GM21723 (cell line): ENCODE measurements at regions not wholly inside any gene's neighbourhood (a gene's known extent, or its start where the extent isn't known, plus 50 kb on each side); places are given as distances from the start of the nearest gene placed in this dataset.
"Not testable (repeated sequence)": the region's sequence is repeated elsewhere in the genome, so short reads cannot be mapped to it uniquely, and the experiment has no call there.

ENCODE experiments used
- ATAC-seq: cut with Tn5 transposase; IDR thresholded peaks from one replicate; pipeline ENCODE4 v1.9.1; 2021; ENCODE audit warnings: mild to moderate bottlenecking, moderate library complexity; ENCODE audit not compliant: unreplicated experiment

DNA sequence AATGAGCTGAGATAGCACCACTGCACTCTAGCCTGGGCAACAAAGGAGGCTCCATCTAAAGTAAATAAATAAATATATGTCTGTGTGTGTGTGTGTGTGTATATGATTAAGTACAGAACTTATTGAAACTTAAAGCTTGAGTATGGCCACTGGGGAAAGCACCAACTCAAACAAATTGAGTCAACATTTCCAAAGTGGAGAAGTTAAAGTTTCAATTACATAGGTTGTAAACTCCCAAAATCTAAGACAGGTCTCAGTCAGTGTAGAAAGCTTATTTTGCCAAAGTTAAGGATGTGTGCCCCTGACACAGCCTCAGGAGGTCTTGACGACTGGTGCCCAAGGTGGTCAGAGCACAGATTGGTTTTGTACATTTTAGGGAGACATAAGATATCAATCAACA, 458.9 kb upstream of the RGS18 start:
- ATAC-seq: no peak

DNA sequence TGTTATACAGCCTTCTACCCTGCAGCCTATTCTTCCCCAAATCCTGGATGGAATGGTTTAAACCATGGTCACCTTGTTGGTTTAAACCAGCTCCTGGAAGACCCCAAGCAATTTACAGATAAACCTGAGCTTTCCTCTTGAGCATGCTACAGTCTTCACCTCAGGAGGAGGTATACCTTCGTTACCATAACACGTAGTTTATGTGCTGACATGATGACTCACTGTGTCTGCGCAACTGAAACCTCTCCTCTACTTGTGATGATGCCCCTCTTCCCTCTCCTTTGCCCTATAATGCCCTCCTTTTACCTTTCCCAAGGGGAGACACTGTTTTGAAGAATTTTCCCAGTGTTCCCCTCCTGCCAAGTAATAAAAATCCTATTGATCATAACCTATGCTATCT, 457.3 kb upstream of the RGS18 start:
- no peak for ATAC-seq

DNA sequence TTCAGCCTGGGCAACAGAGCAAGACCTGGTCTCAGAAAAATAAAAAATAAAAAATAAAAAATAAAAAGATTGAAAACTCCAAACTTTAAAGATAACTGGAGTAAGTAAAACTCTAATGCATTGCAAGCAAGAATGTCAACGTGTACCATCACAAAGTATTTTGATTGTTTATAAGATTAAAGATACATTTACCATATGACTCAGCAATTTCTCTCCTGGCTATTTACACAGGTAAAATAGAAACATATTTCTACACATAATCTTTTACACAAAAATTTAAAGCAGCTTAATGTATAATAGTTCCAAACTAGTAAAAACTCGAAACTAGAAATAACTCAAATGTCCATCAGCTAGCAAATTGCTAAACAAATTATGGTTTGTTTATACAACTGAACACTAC, 456.1 kb upstream of the RGS18 start:
- ATAC-seq: no peak

DNA sequence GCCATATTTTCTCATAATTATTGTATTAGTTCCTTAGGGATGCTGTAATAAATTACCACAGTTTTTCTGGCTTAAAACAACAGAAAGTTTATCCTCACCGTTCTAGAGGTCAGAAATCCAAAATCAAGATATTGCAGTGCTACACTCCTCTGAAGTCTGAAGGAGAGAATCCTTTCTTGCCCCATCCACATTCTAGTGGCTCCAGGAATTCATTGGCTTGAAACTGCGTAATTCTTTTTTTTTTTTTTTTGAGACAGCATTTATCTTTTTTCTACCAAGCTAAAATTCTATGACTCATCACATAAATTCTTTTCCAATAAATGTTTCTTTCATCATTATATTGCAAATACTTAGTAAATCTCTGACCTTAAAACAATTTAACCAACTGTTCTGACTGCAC, 451.0 kb upstream of the RGS18 start:
- ATAC-seq: no peak

DNA sequence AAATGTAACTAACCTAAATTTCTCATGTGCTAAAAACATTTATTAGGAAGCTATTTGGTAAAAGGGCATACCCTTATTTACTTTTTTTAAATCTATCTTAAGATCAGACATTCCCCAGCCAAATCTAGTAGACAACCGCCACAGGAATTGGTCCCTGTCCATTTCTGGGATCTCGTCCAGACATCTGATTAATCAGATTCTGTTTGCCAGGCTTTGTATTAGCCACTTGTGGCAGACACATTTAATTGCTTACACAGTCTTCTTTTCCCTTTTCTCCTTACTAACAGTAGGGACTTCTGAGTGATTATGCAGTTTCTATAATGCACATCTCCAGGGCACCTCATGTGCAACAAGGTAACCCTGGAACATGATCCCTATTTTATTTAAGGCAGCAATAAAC, 449.0 kb upstream of the RGS18 start:
- no peak for ATAC-seq

DNA sequence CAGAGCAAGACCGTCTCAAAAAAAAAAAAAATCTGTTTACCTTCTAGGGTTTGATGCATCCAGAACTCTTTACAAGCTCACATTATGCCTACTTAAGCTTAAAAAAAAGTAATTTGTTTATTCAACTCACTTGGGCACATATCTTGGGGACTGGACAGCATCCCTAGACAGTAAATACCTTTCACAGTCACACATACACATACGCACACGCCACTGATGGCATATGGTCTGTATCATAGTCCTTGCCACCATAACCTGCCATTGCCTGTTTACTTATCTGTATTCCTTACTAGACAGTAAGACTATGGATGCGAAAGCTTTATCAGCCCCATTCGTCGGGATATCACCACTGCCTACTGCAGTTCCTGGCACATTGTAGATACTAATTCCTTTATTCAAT, 446.3 kb upstream of the RGS18 start:
- no peak for ATAC-seq

DNA sequence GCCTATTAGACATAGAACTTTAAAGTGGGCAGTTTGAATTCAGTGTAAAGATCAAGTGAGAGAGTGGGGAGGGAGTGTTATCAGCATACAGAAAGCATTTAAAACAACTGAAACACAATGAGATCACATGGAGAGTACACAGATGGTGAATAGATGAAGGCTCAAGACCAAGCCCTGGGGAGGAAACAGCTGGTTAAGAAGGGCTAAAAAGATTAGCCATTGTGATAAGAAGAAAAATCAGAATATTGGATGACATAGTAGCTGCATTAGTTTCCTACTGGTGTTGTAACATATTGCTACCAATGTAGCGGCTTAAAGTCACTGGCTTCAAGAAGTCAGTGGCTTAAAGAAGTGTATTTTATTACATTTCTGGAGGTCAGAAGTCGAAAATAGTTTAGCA, 443.4 kb upstream of the RGS18 start:
- ATAC-seq: no peak

DNA sequence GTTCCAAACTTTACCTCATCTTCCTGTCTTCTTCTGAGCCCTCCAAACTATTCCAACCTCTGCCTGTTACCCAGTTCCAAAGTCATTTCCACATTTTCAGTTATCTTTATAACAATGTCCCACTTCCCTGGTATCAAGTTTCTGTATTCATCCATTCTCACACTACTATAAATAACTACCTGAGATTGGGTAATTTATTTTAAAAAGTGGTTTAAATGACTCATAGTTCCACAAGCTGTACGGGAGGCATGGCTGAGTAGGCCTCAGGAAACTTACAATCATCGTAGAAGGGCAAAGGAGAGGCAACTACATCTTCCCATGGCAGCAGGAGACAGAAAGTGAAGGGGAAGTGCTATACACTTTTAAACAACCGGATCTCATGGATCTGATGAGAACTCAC, 428.5 kb upstream of the RGS18 start:
- ATAC-seq: no peak

DNA sequence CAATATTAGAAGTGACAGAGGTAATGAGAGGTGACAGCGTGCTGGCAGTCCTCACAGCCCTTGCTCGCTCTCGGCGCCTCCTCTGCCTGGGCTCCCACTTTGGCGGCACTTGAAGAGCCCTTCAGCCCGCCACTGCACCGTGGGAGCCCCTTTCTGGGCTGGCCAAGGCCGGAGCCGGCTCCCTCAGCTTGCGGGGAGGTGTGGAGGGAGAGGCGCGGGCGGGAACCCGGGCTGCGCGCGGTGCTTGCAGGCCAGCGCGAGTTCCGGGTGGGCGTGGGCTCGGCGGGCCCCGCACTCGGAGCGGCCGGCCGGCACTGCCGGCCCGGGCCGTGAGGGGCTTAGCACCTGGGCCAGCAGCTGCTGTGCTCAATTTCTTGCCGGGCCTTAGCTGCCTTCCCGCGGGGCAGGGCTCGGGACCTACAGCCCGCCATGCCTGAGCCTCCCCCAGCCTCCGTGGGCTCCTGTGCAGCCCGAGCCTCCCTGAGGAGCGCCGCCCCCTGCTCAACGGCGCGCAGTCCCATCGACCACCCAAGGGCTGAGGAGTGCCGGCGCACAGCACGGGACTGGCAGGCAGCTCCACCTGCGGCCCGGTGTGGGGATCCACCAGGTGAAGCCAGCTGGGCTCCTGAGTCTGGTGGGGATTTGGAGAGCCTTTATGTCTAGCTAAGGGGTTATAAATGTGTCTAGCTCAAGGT, 426.5 kb upstream of the RGS18 start:
- not testable (repeated sequence) for ATAC-seq

DNA sequence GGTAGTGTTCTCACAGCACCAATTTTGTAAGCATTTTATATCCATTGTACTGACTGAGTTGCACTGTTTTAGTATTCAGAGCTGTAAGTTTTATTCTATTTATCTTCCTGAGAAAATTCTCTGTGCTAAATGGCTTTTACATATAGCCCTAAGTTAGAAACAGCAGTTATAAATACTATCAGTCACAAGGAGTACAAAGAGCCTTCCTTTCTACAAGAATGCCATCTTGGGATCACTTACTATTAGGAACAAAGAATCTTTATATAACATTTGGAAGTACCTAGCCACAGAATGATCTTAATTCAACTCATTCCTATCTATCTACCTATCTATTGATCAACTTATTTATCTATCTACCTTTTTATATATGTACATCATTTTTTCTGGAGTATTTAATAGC, 423.9 kb upstream of the RGS18 start:
- no peak for ATAC-seq

DNA sequence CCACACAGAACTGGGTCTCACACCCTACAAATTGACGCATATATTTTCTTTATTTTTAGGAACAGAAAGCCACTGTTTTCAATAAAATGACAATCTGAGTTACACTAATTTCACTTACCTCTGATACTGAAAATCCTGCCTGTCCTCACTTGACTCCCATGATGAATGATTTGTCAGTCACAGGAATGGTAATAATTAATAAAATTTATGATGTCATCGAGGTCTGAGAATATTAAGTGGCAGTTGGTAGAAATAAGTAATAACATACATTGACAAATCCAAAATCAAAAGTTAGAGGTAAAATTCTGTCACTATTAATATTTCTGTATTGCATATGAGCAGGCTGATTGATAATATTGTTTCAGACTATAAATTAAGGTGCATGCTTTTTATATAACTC, 418.7 kb upstream of the RGS18 start:
- ATAC-seq: no peak

DNA sequence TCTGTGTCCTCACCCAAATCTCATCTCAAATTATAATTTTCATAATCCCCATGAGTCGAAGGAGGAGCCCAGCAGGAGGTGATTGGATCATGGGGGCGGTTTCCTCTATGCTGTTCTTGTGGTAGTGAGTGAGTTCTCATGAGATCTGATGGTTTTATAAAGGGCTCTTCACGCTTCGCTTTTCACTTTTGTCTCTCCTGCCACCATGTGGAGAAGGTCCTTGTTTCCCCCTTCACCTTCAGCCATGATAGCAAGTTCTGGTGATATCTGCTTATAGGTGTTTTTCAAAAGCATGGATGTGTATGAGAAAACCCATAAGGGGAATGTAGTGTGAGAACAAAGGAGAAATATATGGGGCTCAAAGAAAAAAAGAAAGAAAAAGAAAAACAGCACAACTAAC, 405.9 kb upstream of the RGS18 start:
- ATAC-seq: no peak

DNA sequence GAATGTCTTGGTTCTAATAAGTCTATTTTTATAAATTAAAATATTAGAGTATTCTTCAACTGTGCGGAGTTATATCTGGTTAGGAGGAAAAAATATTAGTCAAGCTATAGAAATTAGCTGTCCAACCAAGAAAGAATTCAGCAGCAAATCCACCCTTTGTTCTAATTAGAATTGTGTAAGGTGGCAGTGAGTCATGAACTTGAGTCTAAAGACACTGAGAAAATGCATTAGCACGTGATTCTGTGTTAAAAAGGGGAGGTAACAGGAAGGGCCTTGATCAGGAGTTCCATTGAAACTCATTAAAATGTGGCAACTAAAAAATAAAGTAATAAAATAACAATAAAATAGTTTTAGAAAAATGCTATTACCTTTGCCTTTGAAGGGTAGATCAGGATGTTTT, 398.2 kb upstream of the RGS18 start:
- ATAC-seq: no peak

DNA sequence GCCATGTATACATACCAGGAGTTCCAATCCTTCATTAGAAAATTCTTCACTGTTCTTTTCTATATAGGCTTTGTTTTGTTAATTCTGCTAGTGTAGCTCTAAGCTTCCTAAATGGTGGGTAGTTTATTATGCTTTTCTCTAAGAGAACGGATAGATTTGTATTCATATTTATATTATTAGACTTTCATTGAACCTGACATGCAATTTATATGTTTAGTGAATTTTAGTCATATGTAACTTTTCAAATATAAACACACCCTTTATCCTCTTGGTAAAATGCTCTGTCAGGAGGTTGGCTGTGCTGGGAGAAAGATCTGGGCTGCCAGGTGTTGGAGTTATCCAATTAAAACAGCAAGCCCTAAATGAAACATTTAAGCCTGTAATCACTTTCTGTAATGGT, 369.7 kb upstream of the RGS18 start:
- ATAC-seq: no peak

DNA sequence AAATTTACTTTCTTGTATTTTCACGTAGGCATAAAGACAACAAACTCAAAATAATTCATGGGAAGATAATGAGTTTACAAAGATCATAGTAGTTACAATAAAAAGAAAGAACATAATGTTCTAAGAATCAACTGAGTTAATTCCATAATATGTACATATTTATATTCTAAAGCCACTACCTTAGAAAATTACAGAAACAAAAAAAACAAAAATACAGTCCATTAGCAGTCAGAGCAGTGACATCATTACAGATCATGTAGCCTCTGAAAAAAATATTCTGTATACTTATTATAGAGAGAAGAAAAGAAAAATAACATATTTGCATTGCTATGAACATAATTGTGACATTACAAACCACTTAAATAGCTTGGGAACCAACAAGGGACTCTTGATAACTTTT, 360.1 kb upstream of the RGS18 start:
- ATAC-seq: no peak

DNA sequence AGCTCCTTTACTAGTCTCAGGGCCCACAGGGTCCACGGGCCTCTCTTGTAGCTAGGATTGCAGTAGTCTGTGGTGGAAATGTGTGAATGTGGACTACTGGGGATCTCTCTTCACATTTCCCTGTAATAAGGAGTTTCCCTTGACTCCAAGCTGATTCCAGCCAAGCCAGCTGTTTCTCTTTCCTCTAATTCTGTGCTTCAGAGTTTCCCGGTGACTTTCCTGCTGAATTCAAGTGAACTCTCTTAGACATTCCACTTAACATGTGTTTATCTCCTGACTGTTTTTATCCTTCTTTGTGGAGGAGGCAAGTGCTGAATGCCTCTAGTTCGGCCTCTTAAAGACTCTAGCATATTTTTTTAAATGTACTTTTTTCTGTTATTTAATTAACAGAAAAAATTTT, 354.0 kb upstream of the RGS18 start:
- no peak for ATAC-seq

DNA sequence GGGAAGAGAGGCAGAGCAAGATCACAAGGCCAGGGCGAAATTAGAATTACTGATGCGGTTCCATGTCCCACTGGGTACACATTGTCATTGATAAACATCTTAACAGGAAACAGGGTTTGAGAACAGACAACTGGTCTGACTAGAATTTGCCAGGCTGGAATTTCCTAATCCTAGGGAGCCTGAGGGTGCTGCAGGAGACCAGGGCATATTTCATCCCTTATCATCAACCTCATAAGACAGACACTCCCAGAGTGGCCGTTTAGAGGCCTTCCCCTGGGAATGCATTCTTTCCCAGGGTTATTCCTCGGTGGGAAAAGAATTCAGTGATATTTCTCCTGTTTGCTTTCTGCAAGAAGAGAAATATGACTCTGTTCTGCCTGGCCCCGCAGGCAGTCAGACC, 344.7 kb upstream of the RGS18 start:
- ATAC-seq: not testable (repeated sequence)

DNA sequence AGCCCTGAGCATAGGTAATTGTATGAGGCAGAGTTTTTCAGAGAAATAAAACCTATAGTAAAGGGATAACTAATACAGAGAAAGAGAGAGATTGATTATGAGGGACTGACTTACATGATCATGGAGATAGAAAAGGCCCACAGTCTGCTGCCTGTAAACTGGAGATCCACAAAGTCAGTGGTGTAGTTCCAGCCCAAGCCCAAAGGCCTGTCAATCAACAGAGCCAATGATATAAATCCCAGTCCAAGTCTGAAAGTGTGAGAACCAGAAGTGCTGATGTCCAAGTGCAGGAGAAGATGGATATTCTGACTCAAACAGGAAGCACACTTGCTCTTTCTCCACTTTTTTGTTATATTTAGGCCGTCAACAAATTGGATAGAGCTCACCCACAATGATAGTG, 340.1 kb upstream of the RGS18 start:
- ATAC-seq: no peak

DNA sequence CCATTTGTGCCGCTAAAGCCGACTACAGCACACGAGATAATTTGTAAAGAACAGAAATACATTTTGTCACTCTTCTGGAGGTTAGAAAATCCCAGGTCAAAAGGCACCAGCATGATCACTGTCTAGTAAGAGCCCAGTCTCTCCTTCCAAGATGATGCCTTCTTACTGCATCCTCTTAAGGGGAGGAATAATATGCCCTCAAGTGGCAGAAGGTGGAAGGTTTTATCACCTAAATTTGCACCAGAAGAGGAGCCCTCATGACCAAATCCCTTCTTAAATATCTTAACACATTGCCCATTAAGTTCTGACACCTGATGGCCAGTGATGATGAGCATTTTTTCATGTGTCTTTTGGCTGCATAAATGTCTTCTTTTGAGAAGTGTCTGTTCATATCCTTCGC, 326.7 kb upstream of the RGS18 start:
- ATAC-seq: no peak

DNA sequence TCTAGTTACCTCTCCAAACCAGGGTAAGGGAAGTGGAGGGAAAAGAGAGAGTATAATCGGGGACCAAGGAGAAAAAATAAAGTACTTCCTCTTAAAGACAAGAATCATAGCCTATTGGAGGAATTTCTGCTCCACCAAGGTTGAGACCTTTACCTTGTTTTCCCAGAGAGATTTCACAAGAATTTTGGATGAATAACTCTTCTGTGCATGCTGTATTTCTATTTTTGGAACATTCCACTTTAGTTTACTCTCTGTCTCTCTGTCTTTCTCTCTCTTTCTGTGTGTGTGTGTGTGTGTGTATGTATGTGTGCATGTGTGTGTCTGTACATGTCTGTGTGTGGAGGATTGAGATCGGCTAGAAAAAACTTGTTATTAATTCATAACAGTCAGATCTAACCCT, 318.4 kb upstream of the RGS18 start:
- no peak for ATAC-seq

DNA sequence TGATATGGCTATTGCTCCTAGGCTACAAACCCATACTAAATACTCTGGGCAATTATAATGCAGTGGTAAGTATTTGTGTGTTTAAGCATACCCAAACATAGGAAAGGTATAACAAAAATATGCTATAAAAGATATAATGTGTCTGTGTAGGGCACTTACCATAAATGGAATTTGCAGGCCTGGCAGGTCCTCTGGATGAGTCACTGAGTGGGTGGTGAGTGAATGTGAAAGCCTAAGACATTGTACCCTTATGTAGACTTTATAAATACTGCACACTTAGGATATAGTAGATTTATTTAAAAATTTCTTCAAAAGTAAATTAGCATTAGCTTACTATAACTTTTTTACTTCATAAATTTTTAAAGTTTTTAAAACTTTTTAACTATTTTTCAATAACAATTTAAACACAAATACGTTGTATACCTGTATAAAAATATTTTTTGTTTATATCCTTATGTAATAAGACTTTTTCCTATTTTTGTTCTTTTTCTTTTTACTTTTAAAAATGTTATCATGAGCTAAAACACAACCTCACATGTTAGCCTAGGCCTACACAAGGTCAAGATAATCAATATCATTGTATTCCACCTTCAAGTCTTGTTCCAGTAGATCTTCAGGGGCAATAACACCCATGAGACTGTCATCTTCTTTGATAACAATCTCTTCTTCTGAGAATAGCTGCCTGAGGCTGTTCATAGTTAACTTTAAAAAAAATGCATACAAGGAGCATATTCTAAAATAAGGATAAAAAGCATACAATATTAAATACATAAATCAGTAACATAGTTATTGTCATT, 306.3 kb upstream of the RGS18 start:
- no peak for ATAC-seq

DNA sequence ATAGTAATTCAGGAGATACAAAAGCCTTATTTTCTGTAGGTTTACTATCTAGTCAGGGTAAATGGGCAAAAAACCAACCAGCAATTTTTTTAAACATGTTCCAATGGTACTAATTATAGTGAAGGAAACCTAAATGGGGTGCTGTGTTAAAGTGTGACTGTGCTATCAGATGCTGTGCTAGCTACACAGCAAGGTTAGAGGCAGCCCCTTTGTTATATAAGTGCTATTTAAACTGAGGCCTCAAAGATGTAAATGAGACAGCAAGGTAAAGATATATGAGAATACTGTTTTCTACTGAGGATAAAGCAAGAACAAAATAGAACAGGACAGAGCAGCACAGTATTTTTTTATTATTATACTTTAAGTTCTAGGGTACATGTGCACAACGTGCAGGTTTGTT, 305.4 kb upstream of the RGS18 start:
- no peak for ATAC-seq

DNA sequence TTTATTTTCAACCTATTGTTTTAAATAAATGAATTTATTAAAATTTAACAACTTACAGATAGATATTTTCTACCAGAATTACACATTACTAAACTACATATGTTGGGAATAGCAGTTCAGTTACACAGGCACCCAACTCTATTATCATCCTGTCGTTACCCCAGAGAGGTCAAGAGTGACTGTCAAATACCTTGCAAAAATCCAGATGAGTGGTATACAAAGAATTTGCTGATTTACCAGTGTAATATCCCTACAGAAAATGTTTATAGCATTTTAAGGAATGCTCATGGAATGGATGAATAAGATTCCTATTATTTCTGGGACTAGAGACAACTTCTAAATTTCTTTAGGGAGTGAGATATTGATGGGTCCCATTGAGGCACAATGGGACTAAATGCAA, 300.7 kb upstream of the RGS18 start:
- no peak for ATAC-seq
